ENCODE measurements at regions not wholly inside any gene's neighbourhood (a gene's known extent, or its start where the extent isn't known, plus 50 kb on each side); places are given as distances from the start of the nearest gene placed in this dataset.
"Not testable (repeated sequence)": the region's sequence is repeated elsewhere in the genome, so short reads cannot be mapped to it uniquely, and the experiment has no call there.

DNA sequence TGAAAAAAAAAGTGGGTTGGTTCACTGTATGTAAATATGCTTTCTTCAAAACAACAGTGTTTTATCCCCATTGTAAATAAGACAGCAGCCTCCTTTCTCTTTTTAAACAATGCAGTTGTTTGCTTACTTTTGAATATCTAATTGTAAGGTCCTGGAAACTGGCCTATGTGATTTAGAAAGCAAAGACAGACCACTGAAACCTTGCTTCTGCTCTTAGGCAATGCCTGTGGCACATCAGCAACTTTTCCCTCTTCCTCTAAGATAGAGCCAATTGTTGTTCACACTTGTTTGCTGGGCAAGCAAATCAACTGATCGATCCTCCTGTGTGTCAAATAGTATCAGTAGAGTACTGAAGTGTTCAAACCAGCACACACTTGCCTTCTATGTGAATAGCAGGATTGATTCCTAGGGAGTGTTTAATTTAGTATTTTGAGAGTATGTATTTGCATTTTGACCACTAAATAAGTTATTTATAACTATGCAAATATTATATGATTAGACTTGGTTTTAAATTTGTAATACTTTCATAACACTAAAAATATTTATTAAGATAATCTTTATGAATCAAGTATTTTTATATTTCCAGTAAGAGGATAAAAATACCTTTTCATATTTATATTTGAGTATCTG is 55.4 kb upstream of the GRPR start:
- Histone ChIP-seq H3K4me3 (no peak overlapping the region), H3K27ac (no peak overlapping the region), H3K27me3 (replicated peaks) (no peaks in the 10 kb centered on the region), H3K4me1 (replicated peaks) (no peaks in the 10 kb centered on the region), H3K36me3 (no peaks in the 10 kb centered on the region), H3K9me3 (replicated peaks) (no peaks in the 10 kb centered on the region)
- DNase-seq (ENCODE audit: low read depth in 1 of 2, low spot score in 2 of 2), result no peak

DNA sequence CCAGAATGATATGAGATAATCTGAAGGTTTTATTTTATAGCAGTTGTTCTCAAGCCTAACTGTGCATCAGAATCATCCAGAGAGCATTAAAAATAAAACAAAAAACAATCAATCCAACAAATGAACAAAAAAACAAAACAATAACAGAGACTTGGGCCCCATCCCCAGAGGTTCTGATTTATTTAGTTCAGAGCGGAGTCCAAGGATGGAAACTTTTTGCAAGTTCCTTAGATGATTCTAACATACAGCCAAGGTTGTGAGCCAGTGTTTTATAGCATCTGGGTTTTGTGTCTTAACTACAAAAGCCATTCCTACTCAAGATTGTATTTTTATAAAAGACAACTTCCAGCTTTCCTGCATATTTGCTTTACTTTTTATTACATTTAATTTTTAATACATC is 59.4 kb upstream of the GRPR start:
- no peak for DNase-seq (ENCODE audit: low read depth in 1 of 2, low spot score in 2 of 2)
- no peaks in the 10 kb centered on the region for H3K9me3 ChIP-seq (replicated peaks)
- no peaks in the 10 kb centered on the region for H3K4me1 ChIP-seq (replicated peaks)

DNA sequence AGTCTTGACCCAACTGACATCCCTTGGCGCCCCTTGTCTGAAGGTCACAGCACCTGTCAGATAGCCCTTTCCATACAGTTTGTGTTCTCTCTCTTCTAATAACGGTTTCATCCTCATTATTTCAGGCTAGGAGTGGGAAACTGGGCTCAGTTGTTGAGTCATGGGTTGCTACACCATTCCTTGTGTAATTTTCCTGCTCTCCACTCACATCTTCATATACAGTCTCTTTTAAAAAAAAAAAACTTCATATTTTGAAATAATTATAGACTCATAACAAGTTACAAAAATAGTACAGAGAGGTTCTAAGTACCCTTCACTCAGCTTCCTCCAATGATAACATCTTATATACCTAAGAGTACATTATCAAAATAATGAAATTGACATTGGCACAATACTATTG is 60.2 kb upstream of the GRPR start:
- Histone ChIP-seq H3K36me3 (no peaks in the 10 kb centered on the region), H3K27me3 (replicated peaks) (no peaks in the 10 kb centered on the region), H3K4me3 (no peak overlapping the region), H3K27ac (no peak overlapping the region), H3K9me3 (replicated peaks) (no peaks in the 10 kb centered on the region), H3K4me1 (replicated peaks) (no peaks in the 10 kb centered on the region)
- no peak for DNase-seq (ENCODE audit: low read depth in 1 of 2, low spot score in 2 of 2)

More for the DNA sequence above, 59.4 kb upstream of the GRPR start:
- no peak overlapping the region for H3K4me3 ChIP-seq
- H3K36me3 ChIP-seq, result no peaks in the 10 kb centered on the region
- no peak overlapping the region for H3K27ac ChIP-seq
- H3K27me3 ChIP-seq (replicated peaks), result no peaks in the 10 kb centered on the region

DNA sequence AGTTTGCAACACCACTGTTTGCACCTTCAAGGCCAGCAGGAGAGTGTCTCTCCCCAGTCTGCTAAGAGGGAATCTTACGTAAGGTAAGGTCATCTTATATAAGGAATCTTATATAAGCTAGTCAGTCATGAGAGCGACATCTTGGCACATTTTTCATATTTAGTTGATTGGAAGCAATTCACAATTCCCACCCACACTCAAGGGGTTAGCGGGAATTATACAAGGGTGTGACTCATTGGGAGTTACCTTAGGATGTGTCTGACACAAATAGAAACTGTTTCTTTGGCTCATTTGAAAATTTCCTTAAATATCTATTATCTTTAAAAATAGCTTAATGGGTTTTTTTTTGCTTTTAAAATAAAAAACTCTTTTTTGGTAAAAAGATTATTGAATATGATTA is 62.1 kb upstream of the GRPR start:
- Histone ChIP-seq H3K27ac (no peak overlapping the region), H3K4me3 (no peak overlapping the region)
- DNase-seq (ENCODE audit: low read depth in 1 of 2, low spot score in 2 of 2), result no peak

DNA sequence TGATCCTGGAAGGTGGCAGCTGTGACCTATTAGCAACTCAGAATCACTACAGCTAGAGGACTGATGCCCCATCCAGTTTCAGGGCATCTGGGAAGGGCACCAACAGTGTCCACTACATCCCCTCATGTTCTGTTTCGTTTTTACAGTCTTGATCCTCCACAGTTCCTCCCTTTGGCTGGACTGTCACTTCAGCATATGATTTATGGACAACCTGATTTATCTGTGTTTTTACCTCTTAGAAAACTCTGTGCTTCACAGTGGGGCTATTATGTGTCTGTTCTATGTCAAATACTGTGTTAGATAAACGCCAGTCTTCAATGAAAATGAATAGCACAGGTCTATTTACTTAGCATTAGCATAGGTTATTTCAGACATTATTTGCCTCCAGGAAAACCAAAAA is 63.1 kb upstream of the GRPR start:
- no peaks in the 10 kb centered on the region for H3K9me3 ChIP-seq (replicated peaks)
- H3K36me3 ChIP-seq, result no peaks in the 10 kb centered on the region
- no peak for DNase-seq (ENCODE audit: low read depth in 1 of 2, low spot score in 2 of 2)
- H3K4me3 ChIP-seq, result no peak overlapping the region
- no peaks in the 10 kb centered on the region for H3K4me1 ChIP-seq (replicated peaks)
- no peaks in the 10 kb centered on the region for H3K27me3 ChIP-seq (replicated peaks)
- no peak overlapping the region for H3K27ac ChIP-seq

More for the DNA sequence above, 62.1 kb upstream of the GRPR start:
- Histone ChIP-seq H3K36me3 (no peaks in the 10 kb centered on the region), H3K4me1 (replicated peaks) (no peaks in the 10 kb centered on the region), H3K9me3 (replicated peaks) (no peaks in the 10 kb centered on the region), H3K27me3 (replicated peaks) (no peaks in the 10 kb centered on the region)

DNA sequence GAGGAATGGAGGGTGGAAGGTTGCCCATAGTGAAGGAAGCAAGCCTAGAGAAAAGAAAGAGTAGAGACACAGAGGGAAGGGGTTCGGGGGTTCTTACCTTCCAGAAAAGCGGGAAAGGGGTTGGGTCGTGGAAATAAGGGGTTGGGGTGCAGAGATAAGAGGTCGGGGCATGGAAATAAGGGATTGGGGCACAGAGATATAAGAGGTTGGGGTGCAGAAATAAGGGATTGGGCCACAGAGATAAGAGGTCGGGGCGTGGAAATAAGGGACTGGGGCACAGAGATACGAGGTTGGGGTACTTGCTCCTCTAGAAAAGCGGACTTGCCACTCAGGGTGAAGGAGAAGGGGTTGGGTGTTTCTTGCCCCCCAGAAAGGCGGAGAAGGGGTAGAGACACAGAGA is 74.2 kb upstream of the GRPR start:
- not testable (repeated sequence) for H3K27ac ChIP-seq; H3K27me3 ChIP-seq (replicated peaks); DNase-seq (ENCODE audit: low read depth in 1 of 2, low spot score in 2 of 2); H3K9me3 ChIP-seq (replicated peaks); H3K4me3 ChIP-seq; H3K36me3 ChIP-seq; H3K4me1 ChIP-seq (replicated peaks)

DNA sequence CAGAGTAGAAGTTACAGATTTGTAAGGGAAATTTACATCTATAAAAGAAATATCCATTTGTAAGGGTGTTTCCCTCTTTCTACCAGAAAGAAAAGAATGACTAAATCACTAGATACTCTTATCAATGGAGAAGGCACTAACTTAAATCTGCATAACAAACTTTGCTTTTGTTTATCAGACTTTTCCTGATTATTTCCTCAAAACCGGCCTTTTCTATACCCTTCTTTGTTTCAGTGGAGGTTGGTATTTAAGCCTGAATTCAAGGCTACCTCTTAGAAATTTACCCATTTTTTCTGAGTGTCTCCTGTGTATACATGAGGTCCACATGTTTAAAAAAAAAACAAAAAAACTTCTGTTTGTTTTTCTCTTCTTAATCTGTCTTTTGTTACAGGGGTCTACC is 80.4 kb upstream of the GRPR start:
- no peak for DNase-seq (ENCODE audit: low read depth in 1 of 2, low spot score in 2 of 2)
- no peaks in the 10 kb centered on the region for H3K27me3 ChIP-seq (replicated peaks)
- no peaks in the 10 kb centered on the region for H3K36me3 ChIP-seq
- no peak overlapping the region for H3K4me3 ChIP-seq
- no peaks in the 10 kb centered on the region for H3K4me1 ChIP-seq (replicated peaks)
- no peak overlapping the region for H3K27ac ChIP-seq
- H3K9me3 ChIP-seq (replicated peaks), result no peaks in the 10 kb centered on the region

DNA sequence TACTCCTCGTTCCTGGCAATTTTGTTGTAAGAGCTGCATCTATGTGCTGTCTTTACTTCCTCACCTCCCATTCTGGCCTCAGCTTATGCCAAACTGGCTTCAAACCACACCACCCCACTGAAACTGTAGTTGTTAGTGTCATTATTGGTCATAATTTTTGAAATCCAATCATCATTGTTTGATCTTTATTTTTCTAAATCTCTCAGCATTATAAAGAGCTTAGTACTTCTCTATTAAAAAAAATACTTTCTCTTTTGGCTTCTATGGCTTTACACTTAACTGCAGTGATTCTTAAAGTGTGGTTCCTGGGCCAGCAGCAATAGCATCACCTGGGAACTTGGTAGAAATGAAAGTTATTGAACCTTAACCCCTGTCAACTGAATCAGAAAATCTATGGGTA is 83.5 kb upstream of the GRPR start:
- Histone ChIP-seq H3K4me1 (replicated peaks) (no peaks in the 10 kb centered on the region), H3K27ac (no peak overlapping the region), H3K27me3 (replicated peaks) (no peaks in the 10 kb centered on the region), H3K9me3 (replicated peaks) (no peaks in the 10 kb centered on the region), H3K36me3 (no peaks in the 10 kb centered on the region), H3K4me3 (no peak overlapping the region)
- no peak for DNase-seq (ENCODE audit: low read depth in 1 of 2, low spot score in 2 of 2)

DNA sequence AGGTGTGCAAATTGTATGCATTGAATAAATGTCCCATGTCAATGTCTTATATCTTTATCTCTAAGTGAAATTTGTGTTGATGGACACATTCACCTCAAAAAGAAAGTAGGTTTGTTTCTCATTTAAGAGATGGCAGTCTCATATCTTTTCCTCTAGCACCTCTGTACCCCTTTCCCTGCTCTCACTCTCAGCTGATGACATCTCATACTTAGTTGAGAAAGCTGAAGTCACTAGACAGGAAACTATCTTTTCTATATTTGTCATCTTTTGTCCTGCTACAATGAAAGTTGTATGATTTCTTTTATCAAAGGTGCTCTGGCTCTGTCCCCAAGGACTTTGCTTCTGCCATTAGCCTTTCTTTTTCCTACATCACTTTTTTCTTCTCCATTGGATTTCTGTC is 84.0 kb upstream of the GRPR start:
- no peaks in the 10 kb centered on the region for H3K36me3 ChIP-seq
- no peaks in the 10 kb centered on the region for H3K4me1 ChIP-seq (replicated peaks)
- DNase-seq (ENCODE audit: low read depth in 1 of 2, low spot score in 2 of 2), result no peak
- H3K27ac ChIP-seq, result no peak overlapping the region
- no peak overlapping the region for H3K4me3 ChIP-seq
- H3K27me3 ChIP-seq (replicated peaks), result no peaks in the 10 kb centered on the region
- H3K9me3 ChIP-seq (replicated peaks), result no peaks in the 10 kb centered on the region

DNA sequence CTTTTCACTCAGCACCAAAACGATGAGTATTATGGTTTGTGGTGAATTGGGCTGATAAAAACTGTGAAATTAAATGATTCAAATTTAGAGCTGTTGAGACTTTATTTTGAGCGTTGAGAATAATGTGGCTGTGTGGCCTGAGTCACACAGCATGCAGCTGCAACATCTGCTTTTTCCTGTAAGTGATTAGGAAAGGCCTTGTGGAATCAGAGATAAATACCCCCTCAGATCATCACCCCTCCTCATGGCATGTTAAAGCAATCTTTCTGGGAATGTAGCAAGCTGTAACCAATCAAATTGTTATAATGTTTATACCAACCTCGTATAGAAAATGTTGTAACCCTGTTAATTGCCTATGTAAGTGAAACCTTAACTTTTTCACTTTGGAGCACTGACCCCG is 90.0 kb upstream of the GRPR start:
- H3K27ac ChIP-seq, result no peak overlapping the region
- no peak for DNase-seq (ENCODE audit: low read depth in 1 of 2, low spot score in 2 of 2)
- no peaks in the 10 kb centered on the region for H3K27me3 ChIP-seq (replicated peaks)
- H3K36me3 ChIP-seq, result no peaks in the 10 kb centered on the region
- no peaks in the 10 kb centered on the region for H3K9me3 ChIP-seq (replicated peaks)
- H3K4me3 ChIP-seq, result no peak overlapping the region
- H3K4me1 ChIP-seq (replicated peaks), result no peaks in the 10 kb centered on the region

DNA sequence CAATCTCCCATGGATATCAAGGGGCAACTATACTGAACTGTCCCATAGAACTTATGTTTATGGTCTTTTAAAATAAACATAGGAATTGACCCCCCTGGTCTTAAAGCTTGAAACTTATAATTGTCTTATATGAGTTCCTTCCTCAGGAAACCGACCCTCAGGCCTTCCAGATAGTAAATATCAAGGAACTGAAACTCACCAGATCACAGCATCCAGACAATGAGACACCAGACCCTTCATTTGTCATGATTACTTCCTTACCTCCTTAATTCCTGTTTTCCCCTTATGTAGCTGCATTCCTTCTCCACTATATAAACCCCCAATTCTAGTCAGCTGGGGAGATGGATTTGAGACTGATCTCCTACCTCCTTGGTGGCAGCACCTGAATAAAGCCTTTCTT is 94.8 kb upstream of the GRPR start:
- no peaks in the 10 kb centered on the region for H3K9me3 ChIP-seq (replicated peaks)
- H3K36me3 ChIP-seq, result no peaks in the 10 kb centered on the region
- no peaks in the 10 kb centered on the region for H3K27me3 ChIP-seq (replicated peaks)
- H3K27ac ChIP-seq, result no peak overlapping the region
- DNase-seq (ENCODE audit: low read depth in 1 of 2, low spot score in 2 of 2), result no peak
- H3K4me3 ChIP-seq, result no peak overlapping the region
- peaks cover 14% of the 10 kb centered on the region for H3K4me1 ChIP-seq (replicated peaks)

DNA sequence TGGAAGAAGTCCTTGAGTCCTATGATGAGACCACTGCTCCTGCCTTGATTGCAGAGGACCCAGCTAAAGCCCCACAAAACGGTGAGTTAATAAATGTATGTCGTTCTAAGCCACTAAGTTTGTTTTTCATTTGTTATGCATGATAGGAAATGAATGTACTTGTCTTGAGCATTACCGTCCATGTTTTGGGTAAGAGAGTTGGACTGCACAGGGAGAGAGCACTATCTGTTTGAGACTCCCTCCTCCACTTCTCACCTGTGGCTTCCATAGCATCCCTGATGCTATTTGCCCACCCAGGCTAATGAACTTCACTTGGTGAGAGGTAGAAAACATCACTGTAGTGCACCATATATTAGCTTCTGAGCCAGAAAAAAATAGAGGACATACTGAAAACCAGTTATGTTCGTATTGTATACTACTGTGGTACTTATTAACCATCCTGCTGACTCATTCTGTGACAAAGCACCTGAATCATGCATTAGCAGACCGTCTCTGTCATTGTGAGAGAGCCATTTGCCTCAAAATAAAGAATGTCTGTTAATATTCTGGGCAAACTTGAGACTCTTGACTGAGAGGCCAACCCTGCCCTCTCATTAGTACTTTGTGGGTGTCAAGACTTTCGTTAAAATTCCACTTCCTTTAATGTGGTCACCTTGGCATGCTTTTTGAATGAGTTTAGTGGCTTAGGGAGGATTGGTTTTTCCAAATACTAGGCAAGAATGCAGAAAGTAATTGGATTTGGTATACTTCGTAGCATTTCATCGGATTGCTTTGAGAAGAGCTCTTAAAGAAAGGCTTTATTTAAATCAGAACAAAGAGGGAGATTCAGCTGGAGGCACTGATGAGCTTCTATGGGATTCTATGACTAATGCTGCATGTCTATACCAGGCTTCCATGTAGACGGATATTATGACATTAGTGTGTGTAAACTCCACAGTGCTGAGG is 99.3 kb upstream of the GRPR start:
- Histone ChIP-seq H3K4me1 (replicated peaks) (peaks cover 29% of the 10 kb centered on the region), H3K9me3 (replicated peaks) (no peaks in the 10 kb centered on the region), H3K4me3 (no peak overlapping the region), H3K36me3 (no peaks in the 10 kb centered on the region), H3K27me3 (replicated peaks) (no peaks in the 10 kb centered on the region), H3K27ac (peak overlapping the region; percentile 66)
- peak; percentile 33 to 46 for DNase-seq (ENCODE audit: low read depth in 1 of 2, low spot score in 2 of 2)

DNA sequence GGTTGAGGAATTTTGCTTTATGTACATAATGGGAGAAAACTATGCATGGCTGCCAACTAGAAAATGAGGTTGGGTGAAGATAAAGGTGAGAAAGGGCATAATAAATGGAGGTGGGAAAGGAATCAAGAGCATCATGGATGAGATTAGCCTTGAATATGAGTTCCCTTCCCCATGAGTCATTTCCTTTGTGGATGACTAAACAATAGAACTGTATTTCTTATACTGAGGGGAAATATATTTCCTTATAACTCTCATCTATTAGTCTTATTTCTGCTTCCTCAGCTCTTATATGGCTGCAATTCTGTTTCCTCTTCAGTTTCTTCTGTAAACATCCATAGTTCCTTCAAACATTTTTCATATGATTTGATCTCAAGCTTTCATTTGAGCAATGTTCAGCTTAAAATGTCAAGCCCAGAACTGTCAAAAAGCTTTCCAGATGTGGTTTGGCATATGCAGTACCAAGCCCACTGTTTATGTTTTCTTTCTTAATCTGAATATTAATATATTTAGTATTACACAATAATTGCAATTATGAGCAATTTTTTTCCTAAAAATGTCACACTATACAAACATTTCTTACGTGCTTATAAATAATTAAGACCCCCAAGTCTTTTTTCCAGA is 100.7 kb upstream of the GRPR start:
- Histone ChIP-seq H3K4me1 (replicated peaks) (peaks cover 29% of the 10 kb centered on the region), H3K9me3 (replicated peaks) (no peaks in the 10 kb centered on the region), H3K36me3 (no peaks in the 10 kb centered on the region), H3K27ac (no peak overlapping the region; the same call in 1 of the 2 replicates), H3K27me3 (replicated peaks) (no peaks in the 10 kb centered on the region), H3K4me3 (no peak overlapping the region)
- peak in 1 of 2 experiments; percentile 22 for DNase-seq (ENCODE audit: low read depth in 1 of 2, low spot score in 2 of 2)

DNA sequence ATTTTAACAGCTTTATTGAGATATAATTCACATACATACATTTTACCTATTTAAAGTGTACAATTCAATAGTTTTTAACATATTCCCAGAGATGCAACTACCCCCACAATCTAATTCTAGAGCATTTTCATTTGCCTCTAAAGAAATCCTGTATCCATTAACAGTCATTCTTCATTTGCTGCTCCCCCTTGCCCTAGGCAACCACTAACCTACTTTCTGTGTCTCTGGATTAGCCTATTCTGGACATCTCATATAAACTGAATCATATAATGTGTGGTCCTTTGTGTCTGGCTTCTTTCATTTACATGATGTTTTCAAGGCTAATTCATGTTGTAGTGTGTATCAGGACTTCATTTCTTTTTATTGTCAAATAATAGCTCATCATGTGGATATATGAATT is 105.1 kb upstream of the GRPR start:
- DNase-seq (ENCODE audit: low read depth in 1 of 2, low spot score in 2 of 2), result no peak
- no peaks in the 10 kb centered on the region for H3K36me3 ChIP-seq
- H3K4me3 ChIP-seq, result no peak overlapping the region
- no peaks in the 10 kb centered on the region for H3K9me3 ChIP-seq (replicated peaks)
- H3K27ac ChIP-seq, result no peak overlapping the region
- H3K4me1 ChIP-seq (replicated peaks), result peaks cover 12% of the 10 kb centered on the region
- no peaks in the 10 kb centered on the region for H3K27me3 ChIP-seq (replicated peaks)

All from SJSA1 (cell line).